Cerebellar cortex (tissue), 1 donor: ENCODE measurements at regions not wholly inside any gene's neighbourhood (a gene's known extent, or its start where the extent isn't known, plus 50 kb on each side); places are given as distances from the start of the nearest gene placed in this dataset.
"Not testable (repeated sequence)": the region's sequence is repeated elsewhere in the genome, so short reads cannot be mapped to it uniquely, and the experiment has no call there.

Source experiments
- DNase-seq: peaks from one replicate; pipeline ENCODE4 v3.0.0-alpha.2; 2015; ENCODE audit warnings: low spot score

- DNase-seq: peak; percentile 68
Measured at GRCh38 chr3:10666621-10667020, 149.4 kb upstream of the SLC6A11 start.

GRCh38 chr3:10667269-10667668, 148.8 kb upstream of the SLC6A11 start:
- no peak for DNase-seq

- no peak for DNase-seq
Measured at GRCh38 chr3:10667901-10668476, 148.0 kb upstream of the SLC6A11 start.

- no peak for DNase-seq
Measured at GRCh38 chr3:10669490-10670048, 146.5 kb upstream of the SLC6A11 start.

GRCh38 chr3:10672422-10672821, 143.6 kb upstream of the SLC6A11 start:
- no peak for DNase-seq

- no peak for DNase-seq
Measured at GRCh38 chr3:10674578-10674977, 141.4 kb upstream of the SLC6A11 start.

- no peak for DNase-seq
Measured at GRCh38 chr3:10676905-10677304, 139.1 kb upstream of the SLC6A11 start.

- no peak for DNase-seq
Measured at GRCh38 chr3:10678796-10679376, 137.1 kb upstream of the SLC6A11 start.

- no peak for DNase-seq
Measured at GRCh38 chr3:10680796-10681195, 135.2 kb upstream of the SLC6A11 start.

GRCh38 chr3:10682692-10683091, 133.3 kb upstream of the SLC6A11 start:
- DNase-seq: no peak

GRCh38 chr3:10683106-10683505, 132.9 kb upstream of the SLC6A11 start:
- DNase-seq: no peak

- no peak for DNase-seq
Measured at GRCh38 chr3:10688126-10688525, 127.9 kb upstream of the SLC6A11 start.

- no peak for DNase-seq
Measured at GRCh38 chr3:10688548-10689172, 127.4 kb upstream of the SLC6A11 start.

- DNase-seq: no peak
Measured at GRCh38 chr3:10692039-10692622, 123.9 kb upstream of the SLC6A11 start.

GRCh38 chr3:10693457-10693856, 122.6 kb upstream of the SLC6A11 start:
- DNase-seq: peak; percentile 60

GRCh38 chr3:10694179-10694578, 121.8 kb upstream of the SLC6A11 start:
- DNase-seq: no peak

- not testable (repeated sequence) for DNase-seq
Measured at GRCh38 chr3:10695186-10695585, 120.8 kb upstream of the SLC6A11 start.

GRCh38 chr3:10695595-10696285, 120.3 kb upstream of the SLC6A11 start:
- no peak for DNase-seq

- DNase-seq: no peak
Measured at GRCh38 chr3:10697918-10698317, 118.1 kb upstream of the SLC6A11 start.

- no peak for DNase-seq
Measured at GRCh38 chr3:10700821-10701220, 115.2 kb upstream of the SLC6A11 start.

- peak; percentile 94 for DNase-seq
Measured at GRCh38 chr3:10702961-10703740, 112.9 kb upstream of the SLC6A11 start.

GRCh38 chr3:10703875-10704274, 112.2 kb upstream of the SLC6A11 start:
- DNase-seq: no peak
